Tibial nerve (tissue), 4 donors: ENCODE measurements at regions not wholly inside any gene's neighbourhood (a gene's known extent, or its start where the extent isn't known, plus 50 kb on each side); places are given as distances from the start of the nearest gene placed in this dataset.

Experiments
- DNase-seq, 2 donors: peaks; one replicate each; pipeline ENCODE4 v3.0.0-alpha.2; 2019; ENCODE audit warnings: low spot score in 2 of 2
- H3K27ac ChIP-seq, 4 donors: fragments of 200-600 bp; sonication (generic) in 3 of 4; one replicate each; pipeline ENCODE4 v1.5.1; 2017 to 2019; ENCODE audit warnings: mild to moderate bottlenecking in 1 of 4
- H3K27me3 ChIP-seq, 2 donors: fragments of 200-600 bp; sonication (generic) in 1 of 2; one replicate each; pipeline versions ENCODE4 v1.5.1 to v1.6.0; 2017 to 2019
- H3K36me3 ChIP-seq, 3 donors: fragments of 200-600 bp; sonication (generic); one replicate each; pipeline ENCODE4 v1.5.1; 2018 to 2019
- H3K4me1 ChIP-seq, 4 donors: fragments of 200-600 bp; sonication (generic) in 3 of 4; one replicate each; pipeline ENCODE4 v1.5.1; 2017 to 2019
- H3K4me3 ChIP-seq, 4 donors: fragments of 200-600 bp; sonication (generic) in 3 of 4; one replicate each; pipeline ENCODE4 v1.5.1; 2017 to 2019; ENCODE audit warnings: mild to moderate bottlenecking in 1 of 4, moderate library complexity in 1 of 4
- H3K9me3 ChIP-seq, 4 donors: fragments of 200-600 bp; sonication (generic) in 3 of 4; one replicate each; pipeline ENCODE4 v1.5.1; 2017 to 2019
- CTCF ChIP-seq, 5 experiments: fragments of 200-600 bp in 3 of 5; fragments of 450-650 bp in 2 of 5; sonication (generic) in 3 of 5; IDR thresholded peaks; one replicate each; pipeline ENCODE4 v1.5.1; 2016 to 2019; ENCODE audit warnings: antibody characterized with exemption in 5 of 5, mild to moderate bottlenecking in 3 of 5, moderate library complexity in 2 of 5
- EP300 ChIP-seq, 2 donors: sonication (generic); formaldehyde crosslinking; IDR thresholded peaks; one replicate each; pipeline ENCODE4 v1.6.1; 2017; ENCODE audit warnings: antibody characterized with exemption in 2 of 2, mild to moderate bottlenecking in 1 of 2
- POLR2A ChIP-seq, 2 donors: fragments of 450-650 bp; IDR thresholded peaks; one replicate each; pipeline ENCODE4 v1.6.1; 2017; ENCODE audit warnings: antibody characterized with exemption in 2 of 2, mild to moderate bottlenecking in 2 of 2, moderate library complexity in 2 of 2
- WGBS, 2 donors: methylation state at CpG; one replicate each; pipeline ENCODE4 v1.1.5; 2018; 5-methylcytosine and 5-hydroxymethylcytosine counted together

- no peaks in the 10 kb centered on the region for H3K9me3 ChIP-seq
- WGBS, 2 donors: 45 to 50% methylated on average over 1 of the region's 1 CpG
- no peaks in the 10 kb centered on the region for H3K36me3 ChIP-seq
- no peak overlapping the region for H3K4me3 ChIP-seq
- DNase-seq: no peak
- TF ChIP-seq EP300 (IDR thresholded peaks at IDR 0.05): no peak
- TF ChIP-seq POLR2A (IDR thresholded peaks at IDR 0.05): no peak
- no peak for TF ChIP-seq CTCF (IDR thresholded peaks at IDR 0.05)
- no peaks in the 10 kb centered on the region for H3K27me3 ChIP-seq
- peaks cover 0 to 40% (median 29%) of the 10 kb centered on the region in 4 donors for H3K4me1 ChIP-seq
- peak overlapping the region in 2 of 4 donors; percentile 56 to 81 for H3K27ac ChIP-seq
Measured at GRCh38 chr5:123806644-123807043, 294.7 kb downstream of the CSNK1G3 start.

GRCh38 chr5:123805300-123805699, 293.3 kb downstream of the CSNK1G3 start:
- Histone ChIP-seq H3K4me1 (peaks cover 0 to 29% (median 23%) of the 10 kb centered on the region in 4 donors), H3K9me3 (no peaks in the 10 kb centered on the region)
- no peak for TF ChIP-seq EP300 (IDR thresholded peaks at IDR 0.05)
- no peak for TF ChIP-seq CTCF (IDR thresholded peaks at IDR 0.05)
- TF ChIP-seq POLR2A (IDR thresholded peaks at IDR 0.05): no peak

GRCh38 chr5:123803359-123803758, 291.4 kb downstream of the CSNK1G3 start:
- TF ChIP-seq EP300 (IDR thresholded peaks at IDR 0.05) (no peak), POLR2A (IDR thresholded peaks at IDR 0.05) (no peak), CTCF (IDR thresholded peaks at IDR 0.05) (no peak)
- no peaks in the 10 kb centered on the region for H3K9me3 ChIP-seq
- H3K27ac ChIP-seq: peak overlapping the region in 1 of 4 donors; percentile 19
- H3K4me1 ChIP-seq: peaks cover 0 to 10% (median 5%) of the 10 kb centered on the region in 4 donors
- 72 to 90% methylated on average over 3 of the region's 3 CpGs for WGBS, 2 donors
- H3K4me3 ChIP-seq: no peak overlapping the region
- peaks cover 0 to 2% (median 0%) of the 10 kb centered on the region in 3 donors for H3K36me3 ChIP-seq
- H3K27me3 ChIP-seq: no peaks in the 10 kb centered on the region
- DNase-seq: no peak

More at GRCh38 chr5:123805300-123805699, 293.3 kb downstream of the CSNK1G3 start:
- Histone ChIP-seq H3K36me3 (no peaks in the 10 kb centered on the region), H3K27ac (no peak overlapping the region), H3K4me3 (no peak overlapping the region), H3K27me3 (no peaks in the 10 kb centered on the region)
- no peak for DNase-seq

GRCh38 chr5:123802298-123802951, 290.4 kb downstream of the CSNK1G3 start:
- WGBS, 2 donors: 50 to 73% methylated on average over 4 of the region's 4 CpGs
- TF ChIP-seq EP300 (IDR thresholded peaks at IDR 0.05): no peak
- no peak for TF ChIP-seq CTCF (IDR thresholded peaks at IDR 0.05)
- no peak for TF ChIP-seq POLR2A (IDR thresholded peaks at IDR 0.05)
- H3K4me1 ChIP-seq: peaks cover 0 to under 1% (median under 1%) of the 10 kb centered on the region in 4 donors
- H3K36me3 ChIP-seq: peaks cover 0 to 2% (median 0%) of the 10 kb centered on the region in 3 donors
- peak overlapping the region in 1 of 4 donors; percentile 19 for H3K27ac ChIP-seq
- no peaks in the 10 kb centered on the region for H3K9me3 ChIP-seq
- no peak overlapping the region for H3K4me3 ChIP-seq
- no peaks in the 10 kb centered on the region for H3K27me3 ChIP-seq
- no peak for DNase-seq

- Histone ChIP-seq H3K4me1 (no peaks in the 10 kb centered on the region), H3K27me3 (no peaks in the 10 kb centered on the region), H3K9me3 (no peaks in the 10 kb centered on the region), H3K36me3 (peaks cover 0 to 2% (median 0%) of the 10 kb centered on the region in 3 donors), H3K4me3 (no peak overlapping the region), H3K27ac (no peak overlapping the region)
- 66 to 81% methylated on average over 1 of the region's 1 CpG for WGBS, 2 donors
- DNase-seq: no peak
- TF ChIP-seq EP300 (IDR thresholded peaks at IDR 0.05) (no peak), CTCF (IDR thresholded peaks at IDR 0.05) (no peak)
Measured at GRCh38 chr5:123800640-123801039, 288.7 kb downstream of the CSNK1G3 start.
